GM18505 (cell line): ENCODE measurements at regions not wholly inside any gene's neighbourhood (a gene's known extent, or its start where the extent isn't known, plus 50 kb on each side); places are given as distances from the start of the nearest gene placed in this dataset.

Experiments used
- ATAC-seq: cut with Tn5 transposase; IDR thresholded peaks from one replicate; pipeline ENCODE4 v1.9.1; 2021; ENCODE audit not compliant: unreplicated experiment
- POLR2A ChIP-seq: IDR thresholded peaks from 4 replicates; pipeline ENCODE4 v1.6.1; 2011; ENCODE audit warnings: borderline replicate concordance; ENCODE audit not compliant: insufficient read depth, insufficient read length; ENCODE audit errors: extremely low read depth

- TF ChIP-seq POLR2A = no peak
Measured at GRCh38 chr2:7983912-7984311, 697.9 kb upstream of the ID2 start.

GRCh38 chr2:7984693-7985353, 697.0 kb upstream of the ID2 start:
- no peak for ATAC-seq
- TF ChIP-seq POLR2A = no peak

More at GRCh38 chr2:7983912-7984311, 697.9 kb upstream of the ID2 start:
- ATAC-seq = no peak

GRCh38 chr2:7986431-7986830, 695.4 kb upstream of the ID2 start:
- ATAC-seq = no peak
- TF ChIP-seq POLR2A = no peak

GRCh38 chr2:7987992-7988391, 693.9 kb upstream of the ID2 start:
- no peak for ATAC-seq

GRCh38 chr2:7988440-7988839, 693.4 kb upstream of the ID2 start:
- no peak for TF ChIP-seq POLR2A
- no peak for ATAC-seq

More at GRCh38 chr2:7987992-7988391, 693.9 kb upstream of the ID2 start:
- TF ChIP-seq POLR2A = no peak

GRCh38 chr2:7989823-7990222, 692.0 kb upstream of the ID2 start:
- TF ChIP-seq POLR2A = no peak
- no peak for ATAC-seq

- TF ChIP-seq POLR2A = no peak
- ATAC-seq = no peak
Measured at GRCh38 chr2:7992612-7993602, 688.9 kb upstream of the ID2 start.

GRCh38 chr2:7994397-7994951, 687.4 kb upstream of the ID2 start:
- no peak for ATAC-seq
- no peak for TF ChIP-seq POLR2A

GRCh38 chr2:7997279-7997678, 684.6 kb upstream of the ID2 start:
- no peak for TF ChIP-seq POLR2A
- ATAC-seq = no peak

- no peak for TF ChIP-seq POLR2A
- no peak for ATAC-seq
Measured at GRCh38 chr2:7999683-8000476, 682.0 kb upstream of the ID2 start.

GRCh38 chr2:8000870-8001269, 681.0 kb upstream of the ID2 start:
- ATAC-seq = no peak

GRCh38 chr2:8002765-8003393, 679.0 kb upstream of the ID2 start:
- no peak for ATAC-seq
- TF ChIP-seq POLR2A = no peak

More at GRCh38 chr2:8000870-8001269, 681.0 kb upstream of the ID2 start:
- TF ChIP-seq POLR2A = no peak
